H9 (cell line): ENCODE measurements at regions not wholly inside any gene's neighbourhood (a gene's known extent, or its start where the extent isn't known, plus 50 kb on each side); places are given as distances from the start of the nearest gene placed in this dataset.

ENCODE experiments used
- DNase-seq: peaks from one replicate; pipeline ENCODE4 v3.0.0-alpha.2; 2017
- H2AFZ ChIP-seq: one replicate; pipeline ENCODE4 v1.6.1; 2013; ENCODE audit warnings: mild to moderate bottlenecking, low read length, control low read depth, moderate library complexity
- H2AK5ac ChIP-seq: 2 replicates; pipeline ENCODE4 v1.6.1; 2013; ENCODE audit warnings: low read length, control low read depth, mixed read lengths; ENCODE audit not compliant: insufficient read length
- H2BK120ac ChIP-seq: one replicate; pipeline ENCODE4 v1.6.1; 2013; ENCODE audit warnings: low read depth, mild to moderate bottlenecking, low read length, control low read depth, inconsistent platforms; ENCODE audit not compliant: poor library complexity, severe bottlenecking
- H2BK12ac ChIP-seq: 2 replicates; pipeline ENCODE4 v1.6.1; 2013; ENCODE audit warnings: low read length, control low read depth, mixed read lengths, low read depth; ENCODE audit not compliant: insufficient read length
- H2BK15ac ChIP-seq: 2 replicates; pipeline ENCODE4 v1.6.1; 2013; ENCODE audit warnings: low read depth, low read length, control low read depth
- H2BK20ac ChIP-seq: one replicate; pipeline ENCODE4 v1.6.1; 2013; ENCODE audit warnings: low read depth, mild to moderate bottlenecking, low read length, control low read depth, inconsistent platforms; ENCODE audit not compliant: poor library complexity, severe bottlenecking
- H2BK5ac ChIP-seq: 2 replicates; pipeline ENCODE4 v1.6.1; 2013; ENCODE audit warnings: low read length, control low read depth, mixed read lengths; ENCODE audit not compliant: insufficient read length
- H3K14ac ChIP-seq: 2 replicates; pipeline ENCODE4 v1.6.1; 2013; ENCODE audit warnings: low read length, control low read depth; ENCODE audit not compliant: insufficient read depth
- H3K18ac ChIP-seq: 2 replicates; pipeline ENCODE4 v1.6.1; 2013; ENCODE audit warnings: low read depth, mild to moderate bottlenecking, mixed read lengths, low read length, control low read depth; ENCODE audit not compliant: insufficient read length
- H3K23ac ChIP-seq: 2 replicates; pipeline ENCODE4 v1.6.1; 2013; ENCODE audit warnings: low read length, control low read depth, mixed read lengths, low read depth; ENCODE audit not compliant: insufficient read length
- H3K23me2 ChIP-seq: 2 replicates; pipeline ENCODE4 v1.6.1; 2013; ENCODE audit warnings: low read depth, mild to moderate bottlenecking, mixed read lengths, low read length, control low read depth; ENCODE audit not compliant: insufficient read length, poor library complexity, severe bottlenecking
- H3K27ac ChIP-seq: 2 replicates; pipeline ENCODE4 v1.5.1; 2013; ENCODE audit warnings: low read length, control low read depth, mixed read lengths, low read depth; ENCODE audit not compliant: insufficient read length
- H3K27me3 ChIP-seq: 2 replicates; pipeline ENCODE4 v1.6.1; 2013; ENCODE audit warnings: low read length, control low read depth, inconsistent platforms; ENCODE audit not compliant: insufficient read depth
- H3K4ac ChIP-seq: 2 replicates; pipeline ENCODE4 v1.6.1; 2013; ENCODE audit warnings: low read depth, mild to moderate bottlenecking, control low read depth, inconsistent platforms, low read length, moderate library complexity
- H3K4me1 ChIP-seq: 2 replicates; pipeline ENCODE4 v1.6.1; 2013; ENCODE audit warnings: low read length, control low read depth, inconsistent platforms; ENCODE audit not compliant: insufficient read depth
- H3K4me2 ChIP-seq: 2 replicates; pipeline ENCODE4 v1.6.1; 2013; ENCODE audit warnings: low read length, control low read depth, mixed read lengths; ENCODE audit not compliant: insufficient read length, insufficient read depth
- H3K56ac ChIP-seq: 2 replicates; pipeline ENCODE4 v1.6.1; 2013; ENCODE audit warnings: low read depth, mild to moderate bottlenecking, mixed read lengths, low read length, control low read depth; ENCODE audit not compliant: insufficient read length
- H3K79me1 ChIP-seq: 2 replicates; pipeline ENCODE4 v1.6.1; 2013; ENCODE audit warnings: low read depth, mild to moderate bottlenecking, moderate library complexity, low read length, control low read depth, inconsistent platforms; ENCODE audit not compliant: insufficient read depth, poor library complexity, severe bottlenecking
- H3K79me2 ChIP-seq: 2 replicates; pipeline ENCODE4 v1.6.1; 2013; ENCODE audit warnings: low read length, control low read depth, inconsistent platforms; ENCODE audit not compliant: insufficient read depth
- H3K9ac ChIP-seq: 2 replicates; pipeline ENCODE4 v1.6.1; 2013; ENCODE audit warnings: low read length, control low read depth, mixed read lengths; ENCODE audit not compliant: insufficient read length; ENCODE audit errors: extremely low read depth
- H3K9me3 ChIP-seq: one replicate; pipeline ENCODE4 v1.6.1; 2013; ENCODE audit warnings: low read depth, low read length, inconsistent platforms; ENCODE audit not compliant: control insufficient read depth
- H3T11ph ChIP-seq: one replicate; pipeline ENCODE4 v1.6.1; 2013; ENCODE audit warnings: mild to moderate bottlenecking, low read length, control low read depth, inconsistent platforms
- H4K20me1 ChIP-seq: one replicate; pipeline ENCODE4 v1.6.1; 2013; ENCODE audit not compliant: control insufficient read depth, insufficient read length, insufficient read depth
- H4K5ac ChIP-seq: 2 replicates; pipeline ENCODE4 v1.6.1; 2013; ENCODE audit warnings: low read depth, mild to moderate bottlenecking, mixed read lengths, low read length, control low read depth; ENCODE audit not compliant: insufficient read length
- H4K8ac ChIP-seq: replicated peaks from 2 replicates; pipeline ENCODE4 v1.6.1; 2013; ENCODE audit warnings: low read length, control low read depth, mixed read lengths, low read depth; ENCODE audit not compliant: insufficient read length
- H4K91ac ChIP-seq: 2 replicates; pipeline ENCODE4 v1.6.1; 2013; ENCODE audit warnings: low read depth, mild to moderate bottlenecking, moderate library complexity, mixed read lengths, low read length, control low read depth; ENCODE audit not compliant: insufficient read length
- H3K27ac Mint-ChIP-seq, 3 experiments: 2 replicates in 2 of 3; 3 replicates in 1 of 3; pipeline ENCODE4 v1.8.0; 2020 to 2021; ENCODE audit warnings: mixed read lengths in 3 of 3, mild to moderate bottlenecking in 1 of 3, moderate library complexity in 1 of 3
- H3K27me3 Mint-ChIP-seq: 2 replicates; pipeline ENCODE4 v1.8.0; 2021; ENCODE audit warnings: low read depth, mild to moderate bottlenecking, moderate library complexity, mixed read lengths
- H3K36me3 Mint-ChIP-seq, 3 experiments: 2 replicates in 2 of 3; 3 replicates in 1 of 3; pipeline ENCODE4 v1.8.0; 2020 to 2021; ENCODE audit warnings: low read depth in 3 of 3, mixed read lengths in 3 of 3; ENCODE audit not compliant: insufficient read depth in 1 of 3
- H3K4me1 Mint-ChIP-seq, 2 experiments: 2 replicates each; pipeline ENCODE4 v1.8.0; 2020; ENCODE audit warnings: mixed read lengths in 2 of 2
- H3K4me3 Mint-ChIP-seq, 2 experiments: 2 replicates in 1 of 2; 3 replicates in 1 of 2; pipeline ENCODE4 v1.8.0; 2020 to 2021; ENCODE audit warnings: mild to moderate bottlenecking in 2 of 2, mixed read lengths in 2 of 2, moderate library complexity in 1 of 2
- H3K9me3 Mint-ChIP-seq, 2 experiments: 2 replicates in 1 of 2; 3 replicates in 1 of 2; pipeline ENCODE4 v1.8.0; 2020; ENCODE audit warnings: mild to moderate bottlenecking in 2 of 2, mixed read lengths in 2 of 2, moderate library complexity in 1 of 2
- TF ChIP-seq, protein P1 (sequence below): fragments of 200-600 bp; sonication (generic); conservative IDR thresholded peaks from 3 replicates; pipeline ENCODE4 v1.8.0; 2021; ENCODE audit warnings: antibody characterized with exemption, mild to moderate bottlenecking

DNA sequence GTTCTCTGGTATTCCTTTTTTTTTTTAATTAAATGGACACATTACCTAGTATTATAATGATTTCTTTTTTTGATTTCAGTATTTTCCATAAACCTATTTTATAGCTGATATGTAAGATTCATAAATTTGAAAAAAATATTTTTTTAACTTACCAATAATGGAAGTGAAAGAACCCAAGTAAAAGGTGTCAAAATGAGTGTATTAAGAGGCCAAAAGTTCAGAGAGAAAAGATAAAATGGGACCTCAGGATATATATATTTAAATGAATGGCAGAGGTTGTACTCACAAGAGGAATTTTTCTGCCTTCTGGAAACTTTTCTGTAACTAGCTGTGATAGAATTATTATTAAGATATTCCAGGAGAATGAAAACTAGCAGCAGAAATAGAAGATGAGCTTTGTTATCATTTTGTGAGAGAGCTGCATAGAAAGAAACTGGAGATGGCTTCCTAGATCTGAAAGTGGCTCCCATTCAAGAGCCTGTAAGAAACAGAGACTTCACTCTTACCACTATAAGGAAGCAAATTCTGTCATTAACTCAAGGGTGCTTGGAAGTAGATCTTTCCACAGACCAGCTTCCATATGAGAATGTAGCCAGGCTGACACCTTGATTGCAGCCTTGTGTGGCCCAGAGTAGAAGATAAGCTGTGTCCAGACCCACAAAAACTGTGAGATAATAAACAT, 91.7 kb downstream of the MRPS30 start:
- no peak overlapping the region for H3K4me3 Mint-ChIP-seq
- Histone ChIP-seq H3K4me2 (no peak overlapping the region), H2BK15ac (no peak overlapping the region), H2BK20ac (no peak overlapping the region), H3K18ac (no peak overlapping the region), H2AFZ (no peak overlapping the region), H3K9ac (no peak overlapping the region), H3K14ac (no peak overlapping the region), H3K4ac (no peak overlapping the region), H2BK5ac (no peak overlapping the region), H3K23ac (no peak overlapping the region), H3K4me1 (no peaks in the 10 kb centered on the region), H4K8ac (no peak overlapping the region), H2BK120ac (no peak overlapping the region), H2BK12ac (no peak overlapping the region), H4K5ac (no peak overlapping the region), H4K91ac (no peak overlapping the region), H3K9me3 (no peaks in the 10 kb centered on the region), H3K27me3 (no peaks in the 10 kb centered on the region), H3K79me1 (no peaks in the 10 kb centered on the region), H2AK5ac (no peak overlapping the region), H3K56ac (no peak overlapping the region), H3K79me2 (no peaks in the 10 kb centered on the region), H3T11ph (no peak overlapping the region), H4K20me1 (no peaks in the 10 kb centered on the region), H3K23me2 (no peaks in the 10 kb centered on the region), H3K27ac (no peak overlapping the region)
- H3K27me3 Mint-ChIP-seq, result no peaks in the 10 kb centered on the region
- H3K9me3 Mint-ChIP-seq, result peaks cover 5 to 7% of the 10 kb centered on the region in 2 experiments; a peak in 4 of 5 replicates
- DNase-seq, result no peak
- TF ChIP-seq, protein P1, sequence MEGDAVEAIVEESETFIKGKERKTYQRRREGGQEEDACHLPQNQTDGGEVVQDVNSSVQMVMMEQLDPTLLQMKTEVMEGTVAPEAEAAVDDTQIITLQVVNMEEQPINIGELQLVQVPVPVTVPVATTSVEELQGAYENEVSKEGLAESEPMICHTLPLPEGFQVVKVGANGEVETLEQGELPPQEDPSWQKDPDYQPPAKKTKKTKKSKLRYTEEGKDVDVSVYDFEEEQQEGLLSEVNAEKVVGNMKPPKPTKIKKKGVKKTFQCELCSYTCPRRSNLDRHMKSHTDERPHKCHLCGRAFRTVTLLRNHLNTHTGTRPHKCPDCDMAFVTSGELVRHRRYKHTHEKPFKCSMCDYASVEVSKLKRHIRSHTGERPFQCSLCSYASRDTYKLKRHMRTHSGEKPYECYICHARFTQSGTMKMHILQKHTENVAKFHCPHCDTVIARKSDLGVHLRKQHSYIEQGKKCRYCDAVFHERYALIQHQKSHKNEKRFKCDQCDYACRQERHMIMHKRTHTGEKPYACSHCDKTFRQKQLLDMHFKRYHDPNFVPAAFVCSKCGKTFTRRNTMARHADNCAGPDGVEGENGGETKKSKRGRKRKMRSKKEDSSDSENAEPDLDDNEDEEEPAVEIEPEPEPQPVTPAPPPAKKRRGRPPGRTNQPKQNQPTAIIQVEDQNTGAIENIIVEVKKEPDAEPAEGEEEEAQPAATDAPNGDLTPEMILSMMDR, result no peak
- no peak overlapping the region for H3K27ac Mint-ChIP-seq
- H3K4me1 Mint-ChIP-seq, result peaks cover 5 to 6% of the 10 kb centered on the region in 2 experiments
- peaks cover 0 to 4% (median 4%) of the 10 kb centered on the region in 3 experiments; a peak in 3 of 7 replicates for H3K36me3 Mint-ChIP-seq
